Sigmoid colon (tissue), 4 donors: ENCODE measurements at regions not wholly inside any gene's neighbourhood (a gene's known extent, or its start where the extent isn't known, plus 50 kb on each side); places are given as distances from the start of the nearest gene placed in this dataset.

Experiments
- CTCF ChIP-seq, 4 experiments: fragments of 450-650 bp in 3 of 4; fragments of 200-600 bp in 1 of 4; IDR thresholded peaks; one replicate each; pipeline ENCODE4 v1.5.1; 2016 to 2019; ENCODE audit warnings: antibody characterized with exemption in 4 of 4, mild to moderate bottlenecking in 3 of 4, moderate library complexity in 2 of 4
- POLR2A ChIP-seq, 2 donors: fragments of 450-650 bp; IDR thresholded peaks; one replicate each; pipeline ENCODE4 v1.6.1; 2016; ENCODE audit warnings: antibody characterized with exemption in 2 of 2, mild to moderate bottlenecking in 2 of 2, moderate library complexity in 2 of 2
- POLR2AphosphoS5 ChIP-seq, 4 donors: sonication (generic); formaldehyde crosslinking; IDR thresholded peaks; one replicate each; pipeline ENCODE4 v1.6.1; 2017; ENCODE audit warnings: antibody characterized with exemption in 4 of 4

- TF ChIP-seq CTCF (IDR thresholded peaks at IDR 0.05) (no peak), POLR2A (IDR thresholded peaks at IDR 0.05) (no peak), POLR2AphosphoS5 (IDR thresholded peaks at IDR 0.05) (no peak)
Observed at GRCh38 chr6:55941702-55942101, 66.3 kb upstream of the BMP5 start.
